GM12864 (cell line): ENCODE measurements at regions not wholly inside any gene's neighbourhood (a gene's known extent, or its start where the extent isn't known, plus 50 kb on each side); places are given as distances from the start of the nearest gene placed in this dataset.
A peak's percentile ranks its signal among the peaks of the same experiment; 100 is the strongest.

Source experiments
- DNase-seq: peaks from one replicate; pipeline ENCODE4 v3.0.0-alpha.2; 2011; ENCODE audit warnings: low read depth
- H3K4me3 ChIP-seq: 2 replicates; pipeline ENCODE4 v1.5.1; 2011; ENCODE audit warnings: mild to moderate bottlenecking, low read depth, low read length, control low read depth
- CTCF ChIP-seq: IDR thresholded peaks from 2 replicates; pipeline ENCODE4 v1.5.1; 2011; ENCODE audit warnings: low read depth, mild to moderate bottlenecking, moderate library complexity, low read length, control low read depth, inconsistent platforms; ENCODE audit errors: missing control alignments

DNA sequence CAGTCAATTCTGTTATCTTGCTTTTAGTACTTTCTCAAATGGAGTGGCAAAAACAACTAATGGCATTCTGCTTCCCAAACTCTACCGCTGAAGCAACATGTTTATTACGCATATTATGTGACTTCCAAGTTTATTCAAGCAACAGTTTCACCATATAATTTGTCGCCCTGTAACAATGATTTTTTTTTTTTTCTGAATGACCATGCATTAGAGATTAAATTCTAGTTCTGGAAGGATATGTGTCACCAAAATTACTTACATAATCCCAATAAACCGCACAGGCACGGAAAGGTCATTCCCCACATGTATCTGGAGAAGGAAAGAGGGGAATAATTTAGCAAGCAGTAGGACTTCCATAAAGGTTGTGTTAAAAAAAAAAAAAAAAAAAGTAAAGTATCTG lies 691.8 kb downstream of the DNAH5 start:
- H3K4me3 ChIP-seq = no peak overlapping the region
- no peak for TF ChIP-seq CTCF

GRCh38 chr5:13251623-13252376 lies 692.7 kb downstream of the DNAH5 start:
- H3K4me3 ChIP-seq = no peak overlapping the region
- no peak for TF ChIP-seq CTCF
- DNase-seq = no peak

More for the DNA sequence above, 691.8 kb downstream of the DNAH5 start:
- no peak for DNase-seq

DNA sequence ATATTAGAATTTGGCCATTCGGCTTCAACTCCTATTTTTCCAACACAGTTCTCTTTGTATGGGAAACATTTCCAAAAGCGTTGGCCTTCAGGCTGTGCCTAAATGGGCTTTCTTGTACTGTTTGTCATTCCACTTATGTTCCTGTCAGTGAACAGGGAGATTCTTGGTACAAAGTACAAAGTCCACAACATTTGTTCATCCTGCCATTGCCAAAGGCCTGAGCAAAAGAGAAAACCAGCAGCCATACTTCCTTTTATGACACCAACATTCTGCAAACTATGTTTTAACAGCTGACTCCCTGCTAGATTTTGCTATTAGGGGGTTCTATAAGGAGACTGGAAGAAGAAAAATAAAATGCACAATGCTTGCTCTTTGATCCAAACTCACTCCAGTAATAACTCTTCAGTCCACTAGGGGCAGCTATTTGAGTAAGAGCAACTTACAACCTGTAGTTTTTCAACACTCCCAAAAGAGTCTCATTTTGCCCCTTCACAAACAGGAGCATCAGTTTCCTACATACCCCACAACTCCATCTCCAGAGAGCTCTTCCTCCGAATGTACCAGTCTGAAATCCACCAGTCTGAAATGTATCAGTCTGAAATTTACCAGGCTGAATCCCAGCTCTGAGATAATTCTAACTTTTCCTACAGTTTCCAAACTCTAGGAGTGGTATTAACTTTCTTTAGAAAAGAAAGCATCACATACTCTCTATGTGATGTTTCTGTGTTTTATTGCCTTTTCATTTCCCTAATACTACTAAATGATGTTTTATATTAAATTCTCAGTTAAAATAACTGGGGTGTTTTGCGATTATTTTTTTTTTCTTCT lies 693.8 kb downstream of the DNAH5 start:
- H3K4me3 ChIP-seq = no peak overlapping the region
- peak; percentile 59 for TF ChIP-seq CTCF
- DNase-seq = no peak

DNA sequence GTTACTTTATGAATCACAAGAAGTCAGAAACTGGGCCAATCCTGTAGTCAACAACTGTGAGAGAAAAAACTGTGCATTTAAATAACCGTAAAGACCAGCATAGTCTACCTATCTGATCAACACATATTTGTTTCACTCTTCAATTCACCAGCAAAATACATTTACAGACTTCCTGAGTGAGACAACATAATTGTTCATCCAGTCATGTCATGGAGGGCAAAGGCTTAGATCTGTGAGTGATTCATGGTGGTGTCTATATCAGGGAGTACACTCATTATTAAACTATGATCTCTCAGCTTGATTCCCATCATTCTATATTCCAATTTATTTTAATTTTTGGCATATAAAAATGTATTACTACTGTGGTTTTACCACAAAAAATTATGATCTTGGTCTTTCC lies 694.6 kb downstream of the DNAH5 start:
- no peak for TF ChIP-seq CTCF
- no peak overlapping the region for H3K4me3 ChIP-seq
- DNase-seq = no peak

DNA sequence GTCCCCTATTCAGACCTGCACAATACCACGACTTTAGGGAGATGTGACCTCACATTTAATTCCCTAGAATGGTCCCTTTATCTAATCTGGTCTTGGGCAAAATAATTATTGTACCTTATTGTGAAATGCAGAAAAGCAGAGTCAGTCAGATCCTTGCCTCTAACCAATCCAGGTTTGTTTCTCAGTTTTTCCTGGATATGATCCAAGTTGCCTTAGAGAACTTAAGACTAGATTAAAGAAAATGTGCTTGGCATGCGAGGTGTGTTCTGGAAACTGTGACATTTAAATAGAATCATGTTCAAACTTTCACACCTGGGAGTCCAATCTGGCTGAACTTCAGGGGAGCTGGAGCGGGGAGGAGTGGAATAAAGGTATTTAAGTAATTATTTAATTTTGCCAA lies 696.2 kb downstream of the DNAH5 start:
- no peak overlapping the region for H3K4me3 ChIP-seq
- DNase-seq = no peak
- TF ChIP-seq CTCF = no peak

- no peak overlapping the region for H3K4me3 ChIP-seq
- DNase-seq = no peak
- TF ChIP-seq CTCF = no peak
Measured at GRCh38 chr5:13246053-13246452, 698.4 kb downstream of the DNAH5 start.

DNA sequence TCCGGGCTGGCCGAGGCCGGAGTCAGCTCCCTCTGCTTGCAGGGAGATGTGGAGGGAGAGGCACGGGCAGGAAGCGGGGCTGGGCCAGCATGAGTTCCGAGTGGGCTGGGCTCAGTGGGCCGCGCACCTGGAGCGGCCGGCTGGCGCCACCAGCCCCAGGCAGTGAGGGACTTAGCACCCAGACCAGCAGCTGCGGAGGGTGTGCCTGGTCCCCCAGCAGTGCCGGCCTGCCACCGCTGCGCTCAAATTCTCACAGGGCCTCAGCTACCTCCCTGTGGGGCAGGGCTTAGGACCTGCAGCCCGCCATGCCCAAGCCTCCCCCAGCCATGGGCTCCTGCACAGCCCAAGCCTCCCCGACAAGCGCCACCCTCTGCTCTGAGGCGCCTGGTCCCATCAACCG lies 700.3 kb downstream of the DNAH5 start:
- no peak for DNase-seq
- TF ChIP-seq CTCF = no peak
- no peak overlapping the region for H3K4me3 ChIP-seq
